Fibroblast of pulmonary artery (primary cell): ENCODE measurements at regions not wholly inside any gene's neighbourhood (a gene's known extent, or its start where the extent isn't known, plus 50 kb on each side); places are given as distances from the start of the nearest gene placed in this dataset.

Experiments used
- DNase-seq: peaks from one replicate; pipeline ENCODE4 v3.0.0-alpha.2; 2010; ENCODE audit warnings: low read depth
- H3K4me3 ChIP-seq: replicated peaks from 2 replicates; pipeline ENCODE4 v1.5.1; 2011; ENCODE audit warnings: low read depth, mild to moderate bottlenecking, control low read depth, low read length, moderate library complexity
- TF ChIP-seq, protein P1 (sequence below): IDR thresholded peaks from 2 replicates; pipeline ENCODE4 v1.5.1; 2011; ENCODE audit warnings: mild to moderate bottlenecking, control low read depth, low read length, inconsistent platforms; ENCODE audit errors: missing control alignments

DNA sequence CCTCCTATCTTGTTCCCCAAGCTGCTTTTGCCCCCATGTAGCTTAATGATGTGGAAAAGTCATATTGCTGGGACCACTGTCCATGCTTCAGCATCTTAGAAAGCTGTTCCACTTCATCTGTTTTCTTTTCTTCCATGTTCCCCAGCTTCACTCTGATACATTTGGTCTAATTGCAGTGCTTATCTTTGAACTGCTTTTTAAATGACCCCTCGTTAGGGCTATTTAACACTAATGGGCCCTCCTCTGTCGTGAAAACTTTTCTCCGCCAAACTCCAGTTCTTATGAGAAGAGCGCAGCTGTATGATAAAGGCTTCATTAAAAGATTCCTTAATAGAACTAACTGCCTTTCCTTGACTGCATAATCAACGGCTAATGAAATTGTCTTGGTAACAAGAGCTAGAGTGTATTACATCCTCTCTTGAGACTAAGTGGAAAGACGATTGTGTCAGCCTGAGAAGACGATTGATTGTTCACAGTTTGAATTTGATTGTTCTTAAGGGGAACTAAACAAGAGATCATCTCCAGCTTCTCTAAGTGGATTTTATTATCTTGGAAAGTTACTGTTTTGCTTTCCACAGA, 165.0 kb upstream of the MTNR1B start:
- no peak overlapping the region for H3K4me3 ChIP-seq
- TF ChIP-seq, protein P1, sequence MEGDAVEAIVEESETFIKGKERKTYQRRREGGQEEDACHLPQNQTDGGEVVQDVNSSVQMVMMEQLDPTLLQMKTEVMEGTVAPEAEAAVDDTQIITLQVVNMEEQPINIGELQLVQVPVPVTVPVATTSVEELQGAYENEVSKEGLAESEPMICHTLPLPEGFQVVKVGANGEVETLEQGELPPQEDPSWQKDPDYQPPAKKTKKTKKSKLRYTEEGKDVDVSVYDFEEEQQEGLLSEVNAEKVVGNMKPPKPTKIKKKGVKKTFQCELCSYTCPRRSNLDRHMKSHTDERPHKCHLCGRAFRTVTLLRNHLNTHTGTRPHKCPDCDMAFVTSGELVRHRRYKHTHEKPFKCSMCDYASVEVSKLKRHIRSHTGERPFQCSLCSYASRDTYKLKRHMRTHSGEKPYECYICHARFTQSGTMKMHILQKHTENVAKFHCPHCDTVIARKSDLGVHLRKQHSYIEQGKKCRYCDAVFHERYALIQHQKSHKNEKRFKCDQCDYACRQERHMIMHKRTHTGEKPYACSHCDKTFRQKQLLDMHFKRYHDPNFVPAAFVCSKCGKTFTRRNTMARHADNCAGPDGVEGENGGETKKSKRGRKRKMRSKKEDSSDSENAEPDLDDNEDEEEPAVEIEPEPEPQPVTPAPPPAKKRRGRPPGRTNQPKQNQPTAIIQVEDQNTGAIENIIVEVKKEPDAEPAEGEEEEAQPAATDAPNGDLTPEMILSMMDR: no peak
- no peak for DNase-seq

DNA sequence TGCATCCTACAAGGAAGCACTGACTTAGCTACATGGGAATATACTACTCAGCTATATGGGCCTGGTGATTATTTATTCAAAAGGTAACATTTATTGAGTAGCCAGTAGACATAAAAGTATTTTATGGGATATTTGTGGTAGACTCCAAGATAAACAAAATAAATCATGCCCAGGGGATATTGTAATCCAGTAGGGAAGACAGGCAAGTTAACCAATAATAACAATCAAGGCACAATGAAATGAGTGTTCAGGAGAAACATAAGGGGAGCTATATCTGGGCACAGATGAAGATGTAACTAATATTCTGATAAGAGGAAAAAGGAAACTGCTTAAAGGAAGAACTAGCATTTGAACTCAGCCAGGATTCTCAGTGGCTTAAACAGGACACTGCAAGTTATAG, 161.4 kb upstream of the MTNR1B start:
- DNase-seq: no peak
- TF ChIP-seq, protein P1: no peak
- no peak overlapping the region for H3K4me3 ChIP-seq

DNA sequence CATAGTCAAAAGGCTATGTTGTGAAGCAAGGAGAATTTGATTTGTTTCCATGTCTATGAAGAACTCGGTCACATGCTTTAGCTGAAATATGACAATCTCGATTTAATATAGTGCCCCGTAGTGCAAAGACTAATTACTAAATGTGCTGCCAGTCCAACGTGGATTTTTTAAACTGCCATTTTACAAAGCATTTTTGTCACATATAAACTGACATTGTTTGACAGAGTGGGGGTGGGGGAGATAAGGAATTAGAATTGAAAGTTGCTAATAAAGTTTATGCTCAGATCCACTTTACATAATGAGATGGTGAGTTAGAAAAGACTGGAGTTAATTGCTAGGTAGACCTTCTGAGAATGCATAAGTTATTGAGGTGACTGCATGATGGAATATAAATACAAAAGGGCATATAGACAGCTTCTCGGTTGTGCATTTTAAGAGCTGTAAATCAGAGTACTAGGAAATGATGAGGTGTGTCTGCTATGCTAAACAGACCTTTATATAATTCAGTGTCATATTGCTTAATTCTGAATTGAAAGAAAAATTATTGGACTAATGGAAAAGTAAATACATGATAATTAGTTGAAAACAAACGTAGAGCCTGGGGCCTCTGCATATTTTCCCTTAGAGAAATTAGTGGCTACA, 158.9 kb upstream of the MTNR1B start:
- no peak for DNase-seq
- TF ChIP-seq, protein P1: no peak
- no peak overlapping the region for H3K4me3 ChIP-seq

DNA sequence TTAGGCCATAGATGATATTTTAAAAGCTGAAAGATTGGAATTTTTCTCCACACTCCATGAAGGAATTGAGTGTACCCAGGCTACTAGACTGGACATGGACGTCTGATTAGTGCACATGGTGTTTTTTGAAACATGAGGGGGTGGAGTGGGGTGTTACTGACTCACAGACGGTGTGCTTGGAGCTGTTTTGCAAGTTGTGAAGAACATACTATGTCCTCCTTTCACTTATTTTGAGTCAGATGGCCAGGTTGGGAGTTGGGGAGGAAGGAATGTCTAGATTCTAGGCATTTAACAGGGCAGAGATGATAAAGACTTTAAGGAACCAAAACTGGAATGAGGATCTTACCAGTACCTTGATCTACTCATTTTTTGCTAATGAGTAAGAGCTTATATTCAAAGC, 158.1 kb upstream of the MTNR1B start:
- DNase-seq: no peak
- no peak overlapping the region for H3K4me3 ChIP-seq
- TF ChIP-seq, protein P1: no peak

DNA sequence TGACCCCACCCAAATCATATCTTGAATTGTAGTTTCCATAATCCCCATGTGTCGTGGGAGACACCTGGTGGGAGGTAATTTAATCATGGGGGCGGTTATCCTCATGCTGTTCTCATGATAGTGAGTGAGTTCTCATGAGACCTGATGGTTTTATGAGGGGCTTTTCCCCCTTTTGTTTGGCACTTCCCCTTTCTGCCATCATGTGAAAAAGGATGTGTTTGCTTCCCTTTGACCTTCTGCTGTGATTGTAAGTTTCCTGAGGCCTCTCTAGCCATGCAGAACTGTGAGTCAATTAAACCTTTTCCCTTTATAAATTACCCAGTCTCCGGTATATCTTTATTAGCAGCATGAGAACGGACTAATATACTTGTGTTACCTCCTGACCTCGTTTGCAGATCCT, 156.6 kb upstream of the MTNR1B start:
- no peak overlapping the region for H3K4me3 ChIP-seq
- no peak for DNase-seq
- TF ChIP-seq, protein P1: no peak

DNA sequence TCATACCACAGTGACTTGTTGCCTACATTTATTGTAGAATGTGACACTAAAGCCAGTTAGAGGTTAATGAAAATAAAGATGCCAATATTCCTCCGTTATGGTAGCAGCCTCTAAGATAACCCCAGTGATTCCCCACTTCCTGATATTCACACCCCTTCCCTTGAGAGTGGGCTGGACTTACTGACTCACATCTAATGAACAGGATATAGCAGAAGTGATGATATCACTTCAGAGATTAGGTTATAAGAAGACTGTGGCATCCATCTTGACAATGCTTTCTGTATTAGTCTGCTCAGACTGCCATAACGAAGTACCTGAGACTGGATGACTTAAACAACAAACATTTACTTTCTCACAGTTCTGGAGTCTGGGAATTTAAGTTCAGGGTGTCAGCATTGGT, 149.6 kb upstream of the MTNR1B start:
- no peak overlapping the region for H3K4me3 ChIP-seq
- DNase-seq: no peak
- TF ChIP-seq, protein P1: no peak

DNA sequence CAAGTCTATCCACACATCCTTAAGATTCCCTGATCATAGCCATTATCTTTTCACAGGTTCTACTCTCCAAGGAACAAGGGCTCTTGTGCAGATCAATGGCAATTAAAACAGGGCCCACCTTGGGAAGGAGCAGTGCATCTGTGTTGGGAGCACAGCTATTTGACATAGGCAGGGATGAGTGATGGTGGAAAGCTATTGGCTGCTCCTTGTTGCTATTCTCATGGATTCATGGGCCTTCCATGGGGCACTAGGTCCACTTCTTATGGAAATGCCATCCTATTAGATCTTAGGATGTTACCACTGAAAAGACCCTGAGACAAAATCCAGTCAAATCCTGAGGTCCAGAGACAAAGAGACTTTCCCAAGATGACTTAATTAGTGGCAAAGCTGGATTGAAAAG, 148.6 kb upstream of the MTNR1B start:
- no peak overlapping the region for H3K4me3 ChIP-seq
- TF ChIP-seq, protein P1: no peak
- DNase-seq: no peak
